ENCODE measurements at regions not wholly inside any gene's neighbourhood (a gene's known extent, or its start where the extent isn't known, plus 50 kb on each side); places are given as distances from the start of the nearest gene placed in this dataset.

DNA sequence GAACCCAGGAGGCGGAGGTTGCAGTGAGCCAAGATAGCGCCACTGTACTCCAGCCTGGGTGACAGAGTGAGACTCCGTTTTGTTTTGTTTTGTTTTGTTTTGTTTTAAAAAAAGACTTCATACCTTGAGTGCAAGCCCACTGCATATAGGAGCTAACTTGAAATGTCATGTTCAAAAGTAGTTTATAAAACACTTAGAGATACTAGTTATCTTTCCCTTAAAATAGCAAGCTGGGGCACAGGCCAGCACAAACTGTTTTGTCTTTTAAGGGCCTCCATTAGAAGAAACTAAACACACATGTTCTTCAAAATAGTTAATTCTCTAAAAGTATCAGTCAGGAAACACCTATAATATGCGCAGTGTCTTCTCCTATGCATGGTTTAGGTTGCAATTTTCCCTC is 505.1 kb upstream of the TMPRSS15 start:
- TF ChIP-seq CTCF (conservative IDR thresholded peaks at IDR 0.05; ENCODE audit: low read depth, low read length): no peak
- H3K4me3 ChIP-seq (ENCODE audit: low read length): no peak overlapping the region
- no peak for DNase-seq (ENCODE audit: low read depth)

GRCh38 chr21:18913914-18914313 is 510.3 kb upstream of the TMPRSS15 start:
- no peak for DNase-seq (ENCODE audit: low read depth)
- no peak overlapping the region for H3K4me3 ChIP-seq (ENCODE audit: low read length)
- TF ChIP-seq CTCF (conservative IDR thresholded peaks at IDR 0.05; ENCODE audit: low read depth, low read length): no peak

DNA sequence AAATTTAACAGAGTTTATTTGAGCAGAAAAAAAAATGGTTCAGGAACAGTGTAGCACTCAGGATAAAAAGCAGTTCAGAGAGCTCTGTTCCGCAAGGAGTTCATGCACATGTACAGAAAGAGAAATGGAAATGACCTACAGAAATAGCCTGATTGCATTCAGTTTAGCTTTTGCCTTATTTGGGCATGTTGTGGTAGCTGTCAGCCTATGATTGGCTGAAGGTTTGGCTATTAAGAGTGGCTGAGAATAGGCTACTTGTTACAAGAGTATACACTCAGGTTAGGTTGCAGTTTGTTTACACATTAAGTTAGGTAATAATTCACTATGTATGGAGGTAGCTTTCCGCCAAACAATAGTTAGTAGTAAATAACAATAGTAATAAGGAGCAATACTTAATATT is 511.0 kb upstream of the TMPRSS15 start:
- TF ChIP-seq CTCF (conservative IDR thresholded peaks at IDR 0.05; ENCODE audit: low read depth, low read length): no peak
- DNase-seq (ENCODE audit: low read depth): no peak
- H3K4me3 ChIP-seq (ENCODE audit: low read length): no peak overlapping the region

GRCh38 chr21:18917622-18918021 is 514.0 kb upstream of the TMPRSS15 start:
- no peak for DNase-seq (ENCODE audit: low read depth)
- no peak for TF ChIP-seq CTCF (conservative IDR thresholded peaks at IDR 0.05; ENCODE audit: low read depth, low read length)
- H3K4me3 ChIP-seq (ENCODE audit: low read length): no peak overlapping the region

- DNase-seq (ENCODE audit: low read depth): no peak
- no peak for TF ChIP-seq CTCF (conservative IDR thresholded peaks at IDR 0.05; ENCODE audit: low read depth, low read length)
- H3K4me3 ChIP-seq (ENCODE audit: low read length): no peak overlapping the region
Observed at GRCh38 chr21:18931237-18931636, 527.7 kb upstream of the TMPRSS15 start.

DNA sequence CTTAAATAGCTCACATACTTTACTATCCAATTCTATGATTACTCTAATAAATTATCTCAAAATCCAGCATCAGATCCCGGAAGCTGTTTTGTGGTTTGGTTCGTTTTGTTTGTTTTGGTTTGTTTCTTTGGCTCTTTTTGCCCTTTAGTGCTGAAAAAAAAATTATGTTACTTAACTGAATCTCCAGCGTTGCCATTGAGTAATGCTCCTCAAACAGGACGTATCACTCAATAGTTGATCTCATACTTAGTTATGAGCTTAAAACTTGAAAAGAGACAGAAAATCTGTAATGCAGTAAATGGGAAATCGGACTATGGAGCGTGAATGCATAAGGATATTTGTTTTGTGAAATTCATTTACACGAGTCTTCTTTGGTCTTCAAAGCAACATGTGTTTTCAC is 533.8 kb upstream of the TMPRSS15 start:
- no peak for TF ChIP-seq CTCF (conservative IDR thresholded peaks at IDR 0.05; ENCODE audit: low read depth, low read length)
- H3K4me3 ChIP-seq (ENCODE audit: low read length): no peak overlapping the region
- DNase-seq (ENCODE audit: low read depth): no peak

GRCh38 chr21:18940791-18941190 is 537.2 kb upstream of the TMPRSS15 start:
- TF ChIP-seq CTCF (conservative IDR thresholded peaks at IDR 0.05; ENCODE audit: low read depth, low read length): no peak
- H3K4me3 ChIP-seq (ENCODE audit: low read length): no peak overlapping the region
- DNase-seq (ENCODE audit: low read depth): no peak
